WERI-Rb-1 (cell line): ENCODE measurements at regions not wholly inside any gene's neighbourhood (a gene's known extent, or its start where the extent isn't known, plus 50 kb on each side); places are given as distances from the start of the nearest gene placed in this dataset.
"Not testable (repeated sequence)": the region's sequence is repeated elsewhere in the genome, so short reads cannot be mapped to it uniquely, and the experiment has no call there.

ENCODE experiments used
- DNase-seq: peaks from one replicate; pipeline ENCODE4 v3.0.0-alpha.2; 2020
- H3K27ac ChIP-seq: fragments of 250-450 bp; sonication (Bioruptor Pico); 2 replicates; pipeline ENCODE4 v1.5.1; 2020; ENCODE audit warnings: mild to moderate bottlenecking, moderate library complexity
- H3K27me3 ChIP-seq: fragments of 250-450 bp; sonication (Bioruptor Pico); 2 replicates; pipeline ENCODE4 v1.5.1; 2021; ENCODE audit warnings: mild to moderate bottlenecking, low read depth, moderate library complexity; ENCODE audit not compliant: insufficient read depth, severe bottlenecking
- H3K36me3 ChIP-seq: fragments of 250-450 bp; sonication (Bioruptor Pico); 2 replicates; pipeline ENCODE4 v1.5.1; 2020; ENCODE audit warnings: mild to moderate bottlenecking, moderate library complexity
- H3K4me3 ChIP-seq: 2 replicates; pipeline ENCODE4 v1.5.1; 2011; ENCODE audit warnings: low read depth, mild to moderate bottlenecking, control low read depth, low read length
- H3K9me3 ChIP-seq: fragments of 250-450 bp; sonication (Bioruptor Pico); 2 replicates; pipeline ENCODE4 v1.5.1; 2021; ENCODE audit warnings: mild to moderate bottlenecking, moderate library complexity; ENCODE audit not compliant: severe bottlenecking
- TF ChIP-seq, protein P1 (sequence below): IDR thresholded peaks from 2 replicates; pipeline ENCODE4 v1.5.1; 2011; ENCODE audit warnings: low read depth, mild to moderate bottlenecking, control low read depth, inconsistent platforms, low read length

DNA sequence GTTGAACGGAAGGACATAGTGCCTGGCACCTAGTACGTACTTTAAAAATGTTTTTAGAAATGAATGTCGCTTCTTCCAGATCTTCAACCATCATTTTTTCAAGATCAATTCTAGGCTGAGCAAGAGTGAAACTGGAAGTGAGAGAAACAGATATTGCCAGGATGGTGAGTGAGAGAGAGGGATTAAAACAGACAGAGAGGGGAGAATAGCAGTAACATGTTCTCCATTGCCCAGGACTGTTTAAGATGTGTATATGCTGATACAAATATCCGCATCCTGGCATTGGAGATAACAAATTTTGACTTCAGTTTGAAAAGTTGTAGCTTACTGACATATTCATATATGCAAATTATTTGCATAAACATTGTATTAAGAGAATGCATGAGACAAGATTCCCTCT lies 1156.1 kb downstream of the TBL1XR1 start:
- Histone ChIP-seq H3K4me3 (no peak overlapping the region), H3K27me3 (no peaks in the 10 kb centered on the region), H3K27ac (no peak overlapping the region), H3K36me3 (no peaks in the 10 kb centered on the region), H3K9me3 (no peaks in the 10 kb centered on the region)
- TF ChIP-seq, protein P1, sequence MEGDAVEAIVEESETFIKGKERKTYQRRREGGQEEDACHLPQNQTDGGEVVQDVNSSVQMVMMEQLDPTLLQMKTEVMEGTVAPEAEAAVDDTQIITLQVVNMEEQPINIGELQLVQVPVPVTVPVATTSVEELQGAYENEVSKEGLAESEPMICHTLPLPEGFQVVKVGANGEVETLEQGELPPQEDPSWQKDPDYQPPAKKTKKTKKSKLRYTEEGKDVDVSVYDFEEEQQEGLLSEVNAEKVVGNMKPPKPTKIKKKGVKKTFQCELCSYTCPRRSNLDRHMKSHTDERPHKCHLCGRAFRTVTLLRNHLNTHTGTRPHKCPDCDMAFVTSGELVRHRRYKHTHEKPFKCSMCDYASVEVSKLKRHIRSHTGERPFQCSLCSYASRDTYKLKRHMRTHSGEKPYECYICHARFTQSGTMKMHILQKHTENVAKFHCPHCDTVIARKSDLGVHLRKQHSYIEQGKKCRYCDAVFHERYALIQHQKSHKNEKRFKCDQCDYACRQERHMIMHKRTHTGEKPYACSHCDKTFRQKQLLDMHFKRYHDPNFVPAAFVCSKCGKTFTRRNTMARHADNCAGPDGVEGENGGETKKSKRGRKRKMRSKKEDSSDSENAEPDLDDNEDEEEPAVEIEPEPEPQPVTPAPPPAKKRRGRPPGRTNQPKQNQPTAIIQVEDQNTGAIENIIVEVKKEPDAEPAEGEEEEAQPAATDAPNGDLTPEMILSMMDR, result no peak
- no peak for DNase-seq

DNA sequence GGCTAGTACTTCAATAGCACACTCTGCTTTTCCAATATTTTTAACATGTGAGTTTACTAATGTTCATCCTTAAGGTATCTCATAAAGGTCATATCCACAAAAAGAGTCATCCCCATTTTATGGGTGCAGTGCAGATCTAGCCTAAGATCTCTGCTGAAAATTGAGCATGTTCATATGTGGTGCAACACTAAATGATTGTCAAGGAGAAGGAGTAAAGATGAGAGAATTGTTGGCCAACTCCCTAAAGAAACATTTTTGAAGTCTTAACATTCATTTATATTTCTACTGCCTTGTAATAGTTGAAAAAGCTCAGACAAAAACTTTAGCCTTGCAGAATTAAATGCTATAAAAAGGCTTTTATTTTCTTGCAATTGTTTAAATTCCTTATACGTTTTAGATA lies 1159.6 kb downstream of the TBL1XR1 start:
- no peak overlapping the region for H3K27ac ChIP-seq
- DNase-seq, result no peak
- no peak overlapping the region for H3K4me3 ChIP-seq
- no peaks in the 10 kb centered on the region for H3K9me3 ChIP-seq
- no peaks in the 10 kb centered on the region for H3K27me3 ChIP-seq
- TF ChIP-seq, protein P1, result no peak
- H3K36me3 ChIP-seq, result no peaks in the 10 kb centered on the region

DNA sequence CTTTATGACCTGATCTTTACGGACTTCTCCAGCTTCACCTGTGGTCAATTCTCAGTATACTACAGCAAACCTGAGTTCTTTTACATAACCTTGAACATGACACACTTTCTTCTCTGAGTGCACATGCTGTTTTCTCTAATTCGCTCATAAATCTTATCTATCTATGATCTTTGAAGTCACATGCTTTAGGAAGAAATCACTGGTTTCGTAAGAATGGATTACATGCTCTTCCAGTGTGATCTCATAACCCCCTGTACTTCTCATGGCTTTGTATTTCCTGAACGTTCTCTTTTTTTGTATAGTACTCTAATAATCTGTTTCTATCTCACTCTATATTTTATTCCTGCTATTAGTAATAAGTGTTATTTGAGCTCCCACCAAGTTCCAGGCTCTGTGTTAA lies 1165.2 kb downstream of the TBL1XR1 start:
- DNase-seq, result no peak
- H3K27ac ChIP-seq, result no peak overlapping the region
- no peaks in the 10 kb centered on the region for H3K36me3 ChIP-seq
- no peaks in the 10 kb centered on the region for H3K9me3 ChIP-seq
- H3K4me3 ChIP-seq, result no peak overlapping the region
- TF ChIP-seq, protein P1, result no peak
- H3K27me3 ChIP-seq, result no peaks in the 10 kb centered on the region

GRCh38 chr3:176016203-176016602 lies 1157.1 kb downstream of the NAALADL2 start:
- H3K27ac ChIP-seq, H3K4me3 ChIP-seq, H3K27me3 ChIP-seq, DNase-seq, H3K9me3 ChIP-seq, H3K36me3 ChIP-seq: not testable (repeated sequence)

DNA sequence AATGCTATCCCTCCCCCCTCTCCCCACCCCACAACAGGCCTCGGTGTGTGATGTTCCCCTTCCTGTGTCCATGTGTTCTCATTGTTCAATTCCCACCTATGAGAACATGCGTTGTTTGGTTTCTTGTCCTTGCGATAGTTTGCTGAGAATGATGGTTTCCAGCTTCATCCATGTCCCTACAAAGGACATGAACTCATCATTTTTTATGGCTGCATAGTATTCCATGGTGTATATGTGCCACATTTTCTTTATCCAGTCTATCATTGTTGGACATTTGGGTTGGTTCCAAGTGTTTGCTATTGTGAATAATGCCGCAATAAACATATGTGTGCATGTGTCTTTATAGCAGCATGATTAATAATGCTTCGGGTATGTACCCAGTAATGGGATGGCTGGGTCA lies 1156.1 kb downstream of the NAALADL2 start:
- not testable (repeated sequence) for H3K27me3 ChIP-seq, H3K27ac ChIP-seq, H3K4me3 ChIP-seq, H3K9me3 ChIP-seq, H3K36me3 ChIP-seq, DNase-seq

DNA sequence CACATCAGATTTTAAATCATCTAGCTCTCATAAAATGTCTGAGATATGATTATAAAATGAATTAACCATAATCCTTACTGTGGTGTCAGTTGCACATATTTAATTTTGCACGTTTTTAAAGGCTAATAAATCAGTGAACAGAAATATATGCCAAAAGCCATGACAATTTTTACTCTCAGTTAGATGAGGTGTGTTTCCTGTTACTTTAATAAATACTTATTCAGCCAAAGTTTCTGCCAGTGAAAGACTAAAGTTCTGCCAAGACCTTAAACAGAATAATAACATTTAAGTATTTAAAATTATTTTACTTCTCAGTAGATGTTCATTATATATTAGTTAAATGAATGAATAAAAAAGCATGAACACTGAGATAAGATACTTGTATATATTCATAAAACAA lies 1150.1 kb downstream of the NAALADL2 start:
- no peak overlapping the region for H3K4me3 ChIP-seq
- H3K27ac ChIP-seq, result no peak overlapping the region
- no peaks in the 10 kb centered on the region for H3K27me3 ChIP-seq
- no peaks in the 10 kb centered on the region for H3K9me3 ChIP-seq
- no peaks in the 10 kb centered on the region for H3K36me3 ChIP-seq
- no peak for DNase-seq
- TF ChIP-seq, protein P1, result no peak

- TF ChIP-seq, protein P1, result no peak
- Histone ChIP-seq H3K4me3 (no peak overlapping the region), H3K27me3 (no peaks in the 10 kb centered on the region), H3K9me3 (no peaks in the 10 kb centered on the region), H3K36me3 (no peaks in the 10 kb centered on the region), H3K27ac (no peak overlapping the region)
- DNase-seq, result no peak
Measured at GRCh38 chr3:176005564-176005963, 1146.4 kb downstream of the NAALADL2 start.
